ENCODE measurements at regions not wholly inside any gene's neighbourhood (a gene's known extent, or its start where the extent isn't known, plus 50 kb on each side); places are given as distances from the start of the nearest gene placed in this dataset.
"Not testable (repeated sequence)": the region's sequence is repeated elsewhere in the genome, so short reads cannot be mapped to it uniquely, and the experiment has no call there.

- POLR2A ChIA-PET, result no interaction called here
- no peaks in the 10 kb centered on the region for H3K36me3 Mint-ChIP-seq
- no peak for ATAC-seq
Measured at GRCh38 chr2:235430366-235431083, 63.3 kb upstream of the AGAP1 start.

GRCh38 chr2:235432741-235433520 lies 60.9 kb upstream of the AGAP1 start:
- H3K4me1 Mint-ChIP-seq, result no peaks in the 10 kb centered on the region
- peaks cover 0 to 5% (median 0%) of the 10 kb centered on the region in 3 donors for H3K36me3 Mint-ChIP-seq
- H3K27me3 Mint-ChIP-seq, result peaks cover 10 to 32% (median 12%) of the 10 kb centered on the region in 5 donors
- H3K4me3 Mint-ChIP-seq, result no peak overlapping the region
- DNase-seq, result no peak
- H3K27ac Mint-ChIP-seq, result no peak overlapping the region
- POLR2A ChIA-PET, result no interaction called here
- peaks cover 0 to 7% (median 0%) of the 10 kb centered on the region in 9 donors for H3K9me3 Mint-ChIP-seq
- no peak for ATAC-seq

More at GRCh38 chr2:235430366-235431083, 63.3 kb upstream of the AGAP1 start:
- Mint-ChIP-seq H3K27me3 (peaks cover 10 to 32% (median 15%) of the 10 kb centered on the region in 5 donors), H3K4me3 (no peak overlapping the region), H3K9me3 (peaks cover 0 to 4% (median 0%) of the 10 kb centered on the region in 9 donors), H3K4me1 (no peaks in the 10 kb centered on the region), H3K27ac (no peak overlapping the region)
- DNase-seq, result no peak

- Mint-ChIP-seq H3K9me3 (peaks cover 0 to 14% (median 0%) of the 10 kb centered on the region in 9 donors), H3K27me3 (peaks cover 11 to 35% (median 14%) of the 10 kb centered on the region in 5 donors), H3K4me1 (no peaks in the 10 kb centered on the region), H3K27ac (no peak overlapping the region), H3K4me3 (no peak overlapping the region), H3K36me3 (peaks cover 0 to 5% (median 2%) of the 10 kb centered on the region in 3 donors)
- no peak for DNase-seq
- no peak for ATAC-seq
- POLR2A ChIA-PET, result no interaction called here
Measured at GRCh38 chr2:235433860-235434259, 60.0 kb upstream of the AGAP1 start.

- no peak overlapping the region for H3K4me3 Mint-ChIP-seq
- peaks cover 0 to 11% (median 2%) of the 10 kb centered on the region in 3 donors for H3K36me3 Mint-ChIP-seq
- ATAC-seq, result no peak
- DNase-seq, result no peak
- H3K9me3 Mint-ChIP-seq, result peaks cover 0 to 30% (median 2%) of the 10 kb centered on the region in 9 donors
- H3K27ac Mint-ChIP-seq, result no peak overlapping the region
- H3K27me3 Mint-ChIP-seq, result peaks cover 5 to 34% (median 17%) of the 10 kb centered on the region in 5 donors
- POLR2A ChIA-PET, result no interaction called here
- H3K4me1 Mint-ChIP-seq, result peaks cover 0 to 2% (median 0%) of the 10 kb centered on the region in 4 donors
Measured at GRCh38 chr2:235439959-235440662, 53.7 kb upstream of the AGAP1 start.

- POLR2A ChIA-PET, DNase-seq, H3K4me1 Mint-ChIP-seq, H3K36me3 Mint-ChIP-seq, H3K27ac Mint-ChIP-seq, H3K4me3 Mint-ChIP-seq, ATAC-seq: not testable (repeated sequence)
- peaks cover 0 to 18% (median 2%) of the 10 kb centered on the region in 9 donors for H3K9me3 Mint-ChIP-seq
- H3K27me3 Mint-ChIP-seq, result peaks cover 7 to 33% (median 17%) of the 10 kb centered on the region in 5 donors
Measured at GRCh38 chr2:235443580-235443979, 50.3 kb upstream of the AGAP1 start.

Data from naive thymus-derived CD8-positive, alpha-beta T cell (primary cell).